ENCODE measurements at regions not wholly inside any gene's neighbourhood (a gene's known extent, or its start where the extent isn't known, plus 50 kb on each side); places are given as distances from the start of the nearest gene placed in this dataset.

DNA sequence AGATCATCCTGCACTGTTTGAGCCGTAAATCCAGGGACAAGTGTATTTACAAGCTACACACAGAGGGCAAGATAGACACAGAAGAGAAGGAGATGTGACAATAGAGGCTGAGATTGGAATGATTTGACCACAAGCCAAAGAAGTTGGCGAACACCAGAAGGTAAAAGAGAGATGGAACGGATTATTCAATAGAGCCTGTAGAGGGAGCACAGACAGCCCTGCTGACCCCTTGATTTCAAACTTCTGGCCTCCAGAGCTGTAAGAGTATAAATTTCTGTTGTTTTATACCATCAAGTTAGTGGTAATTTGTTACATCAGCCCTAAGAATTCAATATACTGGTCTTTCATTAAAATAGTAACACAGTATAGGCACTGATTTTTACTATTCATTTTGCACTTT lies 447.8 kb downstream of the FAT4 start:
- DNase-seq, result no peak
- Mint-ChIP-seq H3K9me3 (peaks cover 2% of the 10 kb centered on the region in 2 donors), H3K27me3 (ENCODE audit: low read depth) (no peaks in the 10 kb centered on the region), H3K27ac (no peak overlapping the region), H3K4me1 (ENCODE audit: low read depth) (no peaks in the 10 kb centered on the region), H3K4me3 (no peak overlapping the region), H3K36me3 (ENCODE audit: insufficient read depth in 2 of 2) (no peaks in the 10 kb centered on the region)
- ATAC-seq (replicated peaks in 1 of 2), result no peak

DNA sequence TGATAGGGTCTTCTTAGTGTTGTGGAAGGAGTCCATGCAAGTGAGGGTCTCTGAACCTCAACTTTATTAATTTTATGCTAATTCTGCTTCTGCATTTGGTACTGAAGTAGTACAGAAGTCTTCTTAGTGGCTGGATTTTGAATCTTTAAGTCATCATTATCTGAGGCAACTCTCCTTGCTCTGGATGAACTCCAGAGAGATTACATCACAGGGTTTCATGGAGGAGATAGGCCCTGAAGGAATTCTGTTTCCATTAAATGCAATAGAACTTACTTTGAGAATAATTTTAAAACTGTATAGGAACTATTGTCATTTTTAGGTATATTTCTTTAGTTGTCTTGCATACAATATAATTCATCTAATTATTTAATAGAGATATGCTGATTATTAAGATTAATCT lies 451.2 kb downstream of the FAT4 start:
- no peaks in the 10 kb centered on the region for H3K27me3 Mint-ChIP-seq (ENCODE audit: low read depth)
- ATAC-seq (replicated peaks in 1 of 2), result no peak

DNA sequence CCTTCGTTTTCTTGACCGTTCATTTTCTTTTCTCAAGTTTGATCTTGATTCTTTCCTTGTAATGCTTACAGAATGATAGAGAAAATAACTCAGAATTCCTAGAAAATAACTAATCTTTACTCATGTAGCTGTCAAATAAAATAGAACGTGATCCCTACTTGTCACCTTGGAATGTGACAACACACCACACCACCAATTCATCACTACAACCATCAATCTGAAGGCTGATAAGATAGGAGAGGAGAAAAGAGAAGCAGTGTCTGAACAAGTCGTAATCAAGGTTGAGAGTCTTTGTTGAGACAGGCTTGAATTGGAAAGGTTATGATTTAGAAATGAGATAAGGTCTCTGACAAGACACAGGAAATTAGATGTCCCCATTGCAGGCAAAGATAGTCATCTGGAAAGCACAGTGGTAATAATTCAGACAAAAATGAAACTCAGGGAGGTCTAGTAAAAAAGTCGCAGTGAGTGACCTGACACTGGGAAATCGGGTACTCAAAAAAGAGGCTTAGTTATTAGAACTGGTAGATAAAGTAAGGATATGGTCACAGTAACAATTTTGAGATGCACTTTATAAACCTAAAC lies 456.2 kb downstream of the FAT4 start:
- H3K36me3 Mint-ChIP-seq (ENCODE audit: insufficient read depth in 2 of 2), result no peaks in the 10 kb centered on the region
- no peak overlapping the region for H3K4me3 Mint-ChIP-seq
- H3K4me1 Mint-ChIP-seq (ENCODE audit: low read depth), result no peaks in the 10 kb centered on the region
- DNase-seq (no peak), ATAC-seq (replicated peaks in 1 of 2) (no peak)
- no peaks in the 10 kb centered on the region for H3K27me3 Mint-ChIP-seq (ENCODE audit: low read depth)
- no peak overlapping the region for H3K27ac Mint-ChIP-seq
- H3K9me3 Mint-ChIP-seq, result peaks cover 6 to 7% of the 10 kb centered on the region in 2 donors

More for the DNA sequence above, 451.2 kb downstream of the FAT4 start:
- H3K27ac Mint-ChIP-seq, result no peak overlapping the region
- no peaks in the 10 kb centered on the region for H3K4me1 Mint-ChIP-seq (ENCODE audit: low read depth)
- no peak overlapping the region for H3K4me3 Mint-ChIP-seq
- H3K36me3 Mint-ChIP-seq (ENCODE audit: insufficient read depth in 2 of 2), result no peaks in the 10 kb centered on the region
- H3K9me3 Mint-ChIP-seq, result peaks cover 3 to 6% of the 10 kb centered on the region in 2 donors
- DNase-seq, result no peak

DNA sequence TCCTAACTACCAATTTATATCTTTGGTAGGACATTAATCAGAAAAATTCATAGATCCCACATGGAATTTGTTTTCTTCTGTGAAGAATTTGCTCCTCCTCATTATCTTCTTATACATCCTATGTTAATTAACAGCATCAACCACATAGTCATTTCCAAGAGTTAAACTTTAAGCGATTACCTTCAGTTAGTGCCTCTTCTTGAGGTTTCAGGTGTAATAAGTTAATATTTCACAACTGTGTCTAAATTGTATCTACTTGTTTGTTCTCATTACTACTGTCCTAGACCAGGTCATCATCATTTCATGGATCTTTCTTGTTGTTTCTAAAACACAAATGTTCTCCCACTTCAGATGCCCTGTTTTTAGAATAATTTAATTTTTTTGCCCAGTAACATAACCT lies 457.9 kb downstream of the FAT4 start:
- no peak for ATAC-seq (replicated peaks in 1 of 2)
- no peaks in the 10 kb centered on the region for H3K27me3 Mint-ChIP-seq (ENCODE audit: low read depth)

DNA sequence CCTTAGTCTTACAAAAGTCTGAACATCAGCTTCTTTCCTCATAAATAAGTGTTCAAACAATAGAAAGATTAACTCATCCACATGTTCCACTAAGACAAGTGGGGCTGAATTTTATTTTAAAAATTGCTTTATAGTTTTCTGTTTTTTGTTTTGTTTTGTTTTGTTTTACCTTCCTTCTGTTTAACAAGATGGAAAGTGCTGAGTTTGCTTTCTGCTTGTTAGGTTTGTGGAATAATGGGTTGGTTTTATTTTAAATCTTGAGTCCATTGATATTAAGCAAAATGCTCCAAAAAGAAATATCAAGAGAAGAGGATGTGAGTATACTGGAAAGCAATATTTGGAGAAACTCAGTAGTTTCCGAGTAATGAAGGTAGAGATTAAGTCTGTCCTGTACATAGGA lies 458.7 kb downstream of the FAT4 start:
- Mint-ChIP-seq H3K4me1 (ENCODE audit: low read depth) (no peaks in the 10 kb centered on the region), H3K27ac (no peak overlapping the region), H3K27me3 (ENCODE audit: low read depth) (no peaks in the 10 kb centered on the region), H3K36me3 (ENCODE audit: insufficient read depth in 2 of 2) (no peaks in the 10 kb centered on the region), H3K4me3 (no peak overlapping the region), H3K9me3 (peaks cover 5% of the 10 kb centered on the region in 2 donors)
- ATAC-seq (replicated peaks in 1 of 2) (no peak), DNase-seq (no peak)

More for the DNA sequence above, 457.9 kb downstream of the FAT4 start:
- DNase-seq, result no peak
- Mint-ChIP-seq H3K4me3 (no peak overlapping the region), H3K27ac (no peak overlapping the region), H3K9me3 (peaks cover 6 to 7% of the 10 kb centered on the region in 2 donors), H3K36me3 (ENCODE audit: insufficient read depth in 2 of 2) (no peaks in the 10 kb centered on the region), H3K4me1 (ENCODE audit: low read depth) (no peaks in the 10 kb centered on the region)

DNA sequence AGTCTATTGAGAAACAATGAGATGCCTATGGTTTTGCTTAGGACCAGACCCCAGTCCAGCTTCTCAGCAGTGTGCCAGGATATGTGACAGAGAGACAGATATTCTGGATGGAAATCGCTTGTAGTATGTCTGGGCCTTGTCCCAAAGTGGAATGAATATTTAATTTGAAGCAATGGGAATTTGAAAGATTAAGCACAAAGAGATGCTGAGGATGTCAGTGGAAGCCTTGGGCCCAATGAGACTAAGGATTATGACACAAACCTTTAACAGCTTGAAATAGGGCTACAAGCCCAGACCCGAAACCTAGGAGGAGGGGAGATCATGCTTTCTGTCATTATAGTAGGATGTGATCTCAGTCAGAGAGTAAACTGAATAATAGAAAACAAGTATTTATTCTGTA lies 459.2 kb downstream of the FAT4 start:
- no peak for ATAC-seq (replicated peaks in 1 of 2)
- DNase-seq, result no peak
- no peak overlapping the region for H3K27ac Mint-ChIP-seq
- peaks cover 5% of the 10 kb centered on the region in 2 donors for H3K9me3 Mint-ChIP-seq
- H3K4me3 Mint-ChIP-seq, result no peak overlapping the region
- H3K27me3 Mint-ChIP-seq (ENCODE audit: low read depth), result no peaks in the 10 kb centered on the region
- H3K4me1 Mint-ChIP-seq (ENCODE audit: low read depth), result no peaks in the 10 kb centered on the region
- no peaks in the 10 kb centered on the region for H3K36me3 Mint-ChIP-seq (ENCODE audit: insufficient read depth in 2 of 2)

DNA sequence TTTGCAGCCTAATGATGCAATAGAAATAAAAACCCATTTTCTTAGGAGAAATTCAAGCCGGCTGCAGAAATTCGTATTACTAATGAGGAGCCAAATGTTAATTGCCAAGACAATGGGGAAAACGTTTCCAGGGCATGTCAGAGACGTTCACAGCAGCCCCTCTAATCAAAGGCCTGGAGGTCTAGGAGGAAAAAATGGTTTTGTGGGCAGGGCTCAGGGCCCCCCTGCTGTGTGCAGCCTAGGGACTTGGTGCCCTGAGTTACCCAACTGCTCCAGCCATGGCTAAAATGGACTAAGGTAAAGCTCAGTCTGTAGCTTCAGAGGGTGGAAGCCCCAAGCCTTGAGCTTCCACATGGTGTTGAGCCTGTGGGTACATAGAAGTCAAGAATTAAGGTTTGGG lies 461.4 kb downstream of the FAT4 start:
- no peak overlapping the region for H3K27ac Mint-ChIP-seq
- H3K4me1 Mint-ChIP-seq (ENCODE audit: low read depth), result no peaks in the 10 kb centered on the region
- DNase-seq, result no peak
- H3K36me3 Mint-ChIP-seq (ENCODE audit: insufficient read depth in 2 of 2), result no peaks in the 10 kb centered on the region
- H3K27me3 Mint-ChIP-seq (ENCODE audit: low read depth), result no peaks in the 10 kb centered on the region
- H3K9me3 Mint-ChIP-seq, result peaks cover 4 to 10% of the 10 kb centered on the region in 2 donors
- no peak overlapping the region for H3K4me3 Mint-ChIP-seq
- ATAC-seq (replicated peaks in 1 of 2), result no peak

DNA sequence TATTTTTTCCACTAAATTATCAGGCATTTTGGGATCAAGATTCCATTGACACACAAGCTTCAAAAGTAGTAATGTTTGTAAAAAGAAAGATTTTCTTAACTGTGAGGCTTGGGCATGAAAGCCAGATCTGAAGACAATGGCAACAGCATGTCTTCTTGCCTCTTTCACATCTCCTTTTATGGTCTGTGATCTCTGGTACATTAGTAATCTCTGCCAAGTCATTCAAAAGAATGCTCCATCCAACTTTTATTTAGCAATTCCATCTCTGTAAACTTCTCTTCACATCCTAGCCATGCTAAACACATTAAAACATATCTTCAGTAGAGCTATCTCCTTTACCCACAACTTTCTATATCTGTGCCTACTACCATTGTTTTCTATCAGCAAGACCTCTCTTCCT lies 465.4 kb downstream of the FAT4 start:
- Mint-ChIP-seq H3K27me3 (ENCODE audit: low read depth) (no peaks in the 10 kb centered on the region), H3K9me3 (peaks cover 2 to 6% of the 10 kb centered on the region in 2 donors), H3K4me3 (no peak overlapping the region), H3K4me1 (ENCODE audit: low read depth) (no peaks in the 10 kb centered on the region), H3K27ac (no peak overlapping the region), H3K36me3 (ENCODE audit: insufficient read depth in 2 of 2) (no peaks in the 10 kb centered on the region)
- ATAC-seq (replicated peaks in 1 of 2), result no peak
- no peak for DNase-seq

DNA sequence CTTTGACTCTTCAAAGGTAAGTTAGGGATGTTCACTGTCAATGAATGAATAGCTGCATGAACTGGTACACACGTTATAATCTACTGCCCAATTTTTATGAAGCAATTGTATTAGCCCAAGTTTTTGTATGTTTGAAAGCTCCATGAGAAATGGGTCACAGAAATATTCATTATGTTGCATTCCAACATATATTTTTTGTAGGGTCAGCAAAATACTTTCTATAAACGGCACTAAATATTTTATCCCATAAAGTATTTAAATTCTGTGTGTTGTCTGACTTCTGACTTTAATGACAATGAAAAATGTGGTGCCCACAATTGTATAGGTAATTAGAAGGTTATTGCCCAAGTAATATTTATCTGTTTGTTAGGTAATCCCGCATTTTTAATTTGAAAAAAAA lies 466.0 kb downstream of the FAT4 start:
- ATAC-seq (replicated peaks in 1 of 2), result no peak

DNA sequence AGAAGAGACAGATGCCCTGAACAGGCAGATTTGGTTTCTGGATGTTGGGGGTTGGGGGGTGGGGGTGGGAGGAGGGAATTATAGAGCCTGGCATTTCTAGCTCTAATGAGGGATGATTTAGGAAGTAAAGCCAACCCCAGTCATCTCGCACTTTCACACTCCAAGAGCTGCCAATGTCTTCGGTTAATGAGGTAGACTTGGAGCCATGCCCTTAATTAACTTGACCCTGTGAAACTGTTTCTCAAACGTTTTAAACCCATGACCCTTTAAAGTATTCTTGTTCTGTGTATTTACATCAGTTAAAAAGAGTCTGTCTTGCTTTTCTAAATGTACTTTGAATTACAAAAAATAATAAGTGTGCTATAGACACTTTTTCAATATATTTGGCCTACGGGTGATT lies 466.9 kb downstream of the FAT4 start:
- Mint-ChIP-seq H3K4me3 (no peak overlapping the region), H3K27me3 (ENCODE audit: low read depth) (no peaks in the 10 kb centered on the region), H3K27ac (no peak overlapping the region), H3K4me1 (ENCODE audit: low read depth) (no peaks in the 10 kb centered on the region), H3K9me3 (peaks cover 2 to 5% of the 10 kb centered on the region in 2 donors), H3K36me3 (ENCODE audit: insufficient read depth in 2 of 2) (no peaks in the 10 kb centered on the region)
- ATAC-seq (replicated peaks in 1 of 2), result no peak
- DNase-seq, result no peak

More for the DNA sequence above, 466.0 kb downstream of the FAT4 start:
- no peak overlapping the region for H3K4me3 Mint-ChIP-seq
- H3K9me3 Mint-ChIP-seq, result peaks cover 2 to 6% of the 10 kb centered on the region in 2 donors
- no peaks in the 10 kb centered on the region for H3K4me1 Mint-ChIP-seq (ENCODE audit: low read depth)
- H3K36me3 Mint-ChIP-seq (ENCODE audit: insufficient read depth in 2 of 2), result no peaks in the 10 kb centered on the region
- no peak overlapping the region for H3K27ac Mint-ChIP-seq
- no peaks in the 10 kb centered on the region for H3K27me3 Mint-ChIP-seq (ENCODE audit: low read depth)
- DNase-seq, result no peak

DNA sequence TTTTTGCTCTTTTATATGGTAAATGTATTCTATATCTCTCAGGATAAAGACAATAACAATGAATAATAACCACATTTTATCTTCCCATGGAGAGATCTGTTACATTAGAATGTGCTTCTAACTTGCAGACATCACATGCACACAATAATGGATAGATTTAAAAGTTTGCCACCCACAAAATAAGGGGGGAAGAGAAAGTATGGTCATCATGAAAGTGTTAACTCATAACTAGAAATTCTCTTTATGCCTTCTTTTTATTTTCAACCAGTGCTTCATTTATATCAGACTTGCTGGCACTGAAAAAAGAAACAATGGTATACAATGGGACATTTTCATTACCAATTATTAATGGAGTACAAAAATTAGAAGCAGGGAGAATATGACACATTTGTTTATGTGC lies 470.0 kb downstream of the FAT4 start:
- H3K36me3 Mint-ChIP-seq (ENCODE audit: insufficient read depth in 2 of 2), result peaks cover 0 to 2% of the 10 kb centered on the region in 2 donors
- H3K27ac Mint-ChIP-seq, result no peak overlapping the region
- DNase-seq (no peak), ATAC-seq (replicated peaks in 1 of 2) (no peak)
- H3K4me3 Mint-ChIP-seq, result no peak overlapping the region
- H3K27me3 Mint-ChIP-seq (ENCODE audit: low read depth), result no peaks in the 10 kb centered on the region
- H3K4me1 Mint-ChIP-seq (ENCODE audit: low read depth), result no peaks in the 10 kb centered on the region
- H3K9me3 Mint-ChIP-seq, result peaks cover 2 to 6% of the 10 kb centered on the region in 2 donors

DNA sequence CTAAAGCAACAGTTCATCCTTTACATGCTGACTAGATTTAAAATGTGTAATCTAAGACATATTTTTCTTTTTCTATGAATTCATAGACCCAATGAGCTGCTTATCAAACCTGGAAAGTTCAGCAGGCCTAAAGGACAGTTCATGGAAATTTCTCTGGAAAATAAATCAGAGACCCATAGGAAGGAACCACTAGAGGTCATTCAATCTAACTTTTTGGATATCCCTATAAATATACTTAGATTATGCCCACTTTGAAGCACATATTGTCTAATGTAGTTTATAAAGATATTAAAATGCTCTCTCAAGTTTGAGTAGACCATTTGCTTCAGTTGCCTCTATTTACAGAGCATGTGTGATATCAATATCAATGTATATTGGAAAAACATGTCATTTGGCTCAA lies 473.0 kb downstream of the FAT4 start:
- Mint-ChIP-seq H3K4me1 (ENCODE audit: low read depth) (no peaks in the 10 kb centered on the region), H3K27me3 (ENCODE audit: low read depth) (no peaks in the 10 kb centered on the region), H3K27ac (no peak overlapping the region), H3K36me3 (ENCODE audit: insufficient read depth in 2 of 2) (peaks cover 0 to 2% of the 10 kb centered on the region in 2 donors), H3K4me3 (no peak overlapping the region), H3K9me3 (peaks cover 0 to 4% of the 10 kb centered on the region in 2 donors)
- ATAC-seq (replicated peaks in 1 of 2) (no peak), DNase-seq (no peak)

DNA sequence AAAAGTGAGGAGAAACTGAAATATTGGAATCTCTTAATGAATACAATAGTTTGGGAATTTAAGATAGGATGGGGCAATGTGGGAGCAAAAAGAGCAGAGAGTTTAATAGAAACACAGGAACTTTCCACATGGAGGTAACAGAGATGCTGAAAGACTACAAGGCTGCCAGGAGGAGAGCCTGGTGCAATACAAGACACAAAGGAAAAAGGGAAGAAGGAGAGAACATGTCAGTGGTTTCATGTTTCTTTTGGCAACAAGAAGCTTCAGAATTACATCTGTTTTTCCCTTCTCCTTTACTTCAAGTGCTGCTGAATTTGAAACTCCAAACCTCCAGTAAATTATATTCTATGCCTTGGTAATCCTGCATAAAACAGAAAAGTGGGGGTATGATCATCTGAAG lies 474.3 kb downstream of the FAT4 start:
- Mint-ChIP-seq H3K9me3 (peaks cover 0 to 4% of the 10 kb centered on the region in 2 donors), H3K27ac (no peak overlapping the region), H3K4me1 (ENCODE audit: low read depth) (no peaks in the 10 kb centered on the region), H3K27me3 (ENCODE audit: low read depth) (no peaks in the 10 kb centered on the region), H3K36me3 (ENCODE audit: insufficient read depth in 2 of 2) (peaks cover 0 to 2% of the 10 kb centered on the region in 2 donors), H3K4me3 (no peak overlapping the region)
- DNase-seq (no peak), ATAC-seq (replicated peaks in 1 of 2) (no peak)

DNA sequence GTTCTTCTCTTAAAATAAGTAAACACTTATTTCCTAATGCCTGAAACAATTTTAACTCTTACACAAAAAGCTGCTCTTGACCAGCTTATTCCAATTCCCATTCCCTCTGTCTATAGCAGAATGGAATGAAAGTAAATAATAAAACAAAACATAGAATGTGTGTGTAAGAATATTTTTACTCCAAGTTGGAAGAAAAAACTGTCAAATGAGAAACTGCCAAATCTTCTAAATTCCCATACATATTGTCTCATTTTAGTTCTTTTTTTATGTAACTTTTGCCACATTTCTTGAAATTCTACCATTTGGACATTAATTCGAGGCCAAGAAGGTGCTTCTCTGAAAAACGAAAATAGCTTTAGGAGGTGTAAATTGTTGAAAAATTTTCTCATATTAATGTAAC lies 477.1 kb downstream of the FAT4 start:
- ATAC-seq (replicated peaks in 1 of 2) (no peak), DNase-seq (no peak)
- Mint-ChIP-seq H3K9me3 (peaks cover 0 to 4% of the 10 kb centered on the region in 2 donors), H3K27me3 (ENCODE audit: low read depth) (no peaks in the 10 kb centered on the region), H3K27ac (no peak overlapping the region), H3K4me1 (ENCODE audit: low read depth) (no peaks in the 10 kb centered on the region), H3K4me3 (no peak overlapping the region), H3K36me3 (ENCODE audit: insufficient read depth in 2 of 2) (peaks cover 0 to 2% of the 10 kb centered on the region in 2 donors)

Measured in activated T-cell treated with anti-CD3 and anti-CD28 coated beads, Interleukin-2, amount 50 U/mL, for 72 hours (primary cell).